ENCODE measurements at regions not wholly inside any gene's neighbourhood (a gene's known extent, or its start where the extent isn't known, plus 50 kb on each side); places are given as distances from the start of the nearest gene placed in this dataset.
A peak's percentile ranks its signal among the peaks of the same experiment; 100 is the strongest.

GRCh38 chr21:29228306-29228705, 70.4 kb upstream of the BACH1 start:
- Histone ChIP-seq H2AK5ac (ENCODE audit: low read length, severe bottlenecking) (no peak overlapping the region), H3K14ac (ENCODE audit: low read length in 2 of 2) (no peak overlapping the region), H3K4me1 (ENCODE audit: control insufficient read depth, insufficient read depth, low read depth, low read length) (peaks cover 3% of the 10 kb centered on the region), H3K9me3 (ENCODE audit: control insufficient read depth, low read length) (no peaks in the 10 kb centered on the region), H2BK120ac (ENCODE audit: low read depth, low read length) (no peak overlapping the region), H3K4ac (ENCODE audit: low read depth in 1 of 2, low read length in 2 of 2) (no peak overlapping the region), H3K4me2 (ENCODE audit: low read length, poor library complexity, severe bottlenecking) (no peak overlapping the region), H2BK15ac (ENCODE audit: low read depth, poor library complexity, severe bottlenecking) (no peak overlapping the region), H2AFZ (ENCODE audit: low read depth, low read length) (no peak overlapping the region), H3K9ac (ENCODE audit: low read length) (no peak overlapping the region), H3K23ac (ENCODE audit: low read length in 2 of 2) (no peak overlapping the region), H3K79me1 (replicated peaks; ENCODE audit: low read length, poor library complexity, severe bottlenecking) (peaks cover 2% of the 10 kb centered on the region), H3K27me3 (ENCODE audit: control insufficient read depth in 1 of 2, insufficient read depth in 1 of 2, low read length in 2 of 2) (no peaks in the 10 kb centered on the region), H3K4me3 (ENCODE audit: insufficient read depth in 1 of 2, low read depth in 1 of 2, low read length in 2 of 2) (no peak overlapping the region), H2BK5ac (ENCODE audit: low read depth, low read length, poor library complexity, severe bottlenecking) (no peak overlapping the region), H3K36me3 (ENCODE audit: control insufficient read depth in 1 of 2, insufficient read depth in 2 of 2, low read depth in 1 of 2, low read length in 2 of 2) (no peaks in the 10 kb centered on the region), H4K91ac (ENCODE audit: low read length) (no peak overlapping the region), H2BK12ac (ENCODE audit: low read length in 2 of 2) (no peak overlapping the region), H3K27ac (ENCODE audit: low read length, poor library complexity, severe bottlenecking) (no peak overlapping the region), H3K18ac (ENCODE audit: low read depth in 1 of 2, low read length in 2 of 2) (no peak overlapping the region), H4K8ac (ENCODE audit: low read length) (no peak overlapping the region)
- DNase-seq, result no peak
- WGBS, result 78% methylated on average over 1 of the region's 2 CpGs

GRCh38 chr21:29230551-29231261, 68.0 kb upstream of the BACH1 start:
- H2BK120ac ChIP-seq (ENCODE audit: low read depth, low read length), result no peak overlapping the region
- no peaks in the 10 kb centered on the region for H3K36me3 ChIP-seq (ENCODE audit: control insufficient read depth in 1 of 2, insufficient read depth in 2 of 2, low read depth in 1 of 2, low read length in 2 of 2)
- peak overlapping the region; percentile 75 for H4K8ac ChIP-seq (ENCODE audit: low read length)
- H3K9ac ChIP-seq (ENCODE audit: low read length), result peak overlapping the region; percentile 25
- peaks cover 2% of the 10 kb centered on the region for H3K79me1 ChIP-seq (replicated peaks; ENCODE audit: low read length, poor library complexity, severe bottlenecking)
- no peak overlapping the region for H2BK15ac ChIP-seq (ENCODE audit: low read depth, poor library complexity, severe bottlenecking)
- no peak overlapping the region for H2AFZ ChIP-seq (ENCODE audit: low read depth, low read length)
- peaks cover 6% of the 10 kb centered on the region for H3K4me1 ChIP-seq (ENCODE audit: control insufficient read depth, insufficient read depth, low read depth, low read length)
- H3K9me3 ChIP-seq (ENCODE audit: control insufficient read depth, low read length), result no peaks in the 10 kb centered on the region
- H3K23ac ChIP-seq (ENCODE audit: low read length in 2 of 2), result no peak overlapping the region
- no peak overlapping the region for H3K14ac ChIP-seq (ENCODE audit: low read length in 2 of 2)
- H3K27me3 ChIP-seq (ENCODE audit: control insufficient read depth in 1 of 2, insufficient read depth in 1 of 2, low read length in 2 of 2), result no peaks in the 10 kb centered on the region
- DNase-seq, result peak; percentile 31
- no peak overlapping the region for H3K4me3 ChIP-seq (ENCODE audit: insufficient read depth in 1 of 2, low read depth in 1 of 2, low read length in 2 of 2)
- no peak overlapping the region for H3K18ac ChIP-seq (ENCODE audit: low read depth in 1 of 2, low read length in 2 of 2)
- 48% methylated on average over 3 of the region's 3 CpGs for WGBS
- H3K4ac ChIP-seq (ENCODE audit: low read depth in 1 of 2, low read length in 2 of 2), result no peak overlapping the region
- H2BK12ac ChIP-seq (ENCODE audit: low read length in 2 of 2), result no peak overlapping the region
- H2BK5ac ChIP-seq (ENCODE audit: low read depth, low read length, poor library complexity, severe bottlenecking), result no peak overlapping the region
- no peak overlapping the region for H2AK5ac ChIP-seq (ENCODE audit: low read length, severe bottlenecking)
- H4K91ac ChIP-seq (ENCODE audit: low read length), result no peak overlapping the region
- H3K4me2 ChIP-seq (ENCODE audit: low read length, poor library complexity, severe bottlenecking), result no peak overlapping the region
- H3K27ac ChIP-seq (ENCODE audit: low read length, poor library complexity, severe bottlenecking), result peak overlapping the region; percentile 64

GRCh38 chr21:29231756-29232529, 66.8 kb upstream of the BACH1 start:
- H3K27ac ChIP-seq (ENCODE audit: low read length, poor library complexity, severe bottlenecking), result peak overlapping the region; percentile 81
- H3K9ac ChIP-seq (ENCODE audit: low read length), result no peak overlapping the region
- H3K9me3 ChIP-seq (ENCODE audit: control insufficient read depth, low read length), result no peaks in the 10 kb centered on the region
- no peak overlapping the region for H3K14ac ChIP-seq (ENCODE audit: low read length in 2 of 2)
- no peak overlapping the region for H3K4ac ChIP-seq (ENCODE audit: low read depth in 1 of 2, low read length in 2 of 2)
- peaks cover 6% of the 10 kb centered on the region for H3K4me1 ChIP-seq (ENCODE audit: control insufficient read depth, insufficient read depth, low read depth, low read length)
- H2BK15ac ChIP-seq (ENCODE audit: low read depth, poor library complexity, severe bottlenecking), result no peak overlapping the region
- no peaks in the 10 kb centered on the region for H3K36me3 ChIP-seq (ENCODE audit: control insufficient read depth in 1 of 2, insufficient read depth in 2 of 2, low read depth in 1 of 2, low read length in 2 of 2)
- peak overlapping the region; percentile 62 for H2BK5ac ChIP-seq (ENCODE audit: low read depth, low read length, poor library complexity, severe bottlenecking)
- peak overlapping the region; percentile 79 for H2AK5ac ChIP-seq (ENCODE audit: low read length, severe bottlenecking)
- no peak overlapping the region for H4K91ac ChIP-seq (ENCODE audit: low read length)
- no peak overlapping the region for H3K23ac ChIP-seq (ENCODE audit: low read length in 2 of 2)
- H3K79me1 ChIP-seq (replicated peaks; ENCODE audit: low read length, poor library complexity, severe bottlenecking), result peaks cover 2% of the 10 kb centered on the region
- H3K4me2 ChIP-seq (ENCODE audit: low read length, poor library complexity, severe bottlenecking), result no peak overlapping the region
- H3K4me3 ChIP-seq (ENCODE audit: insufficient read depth in 1 of 2, low read depth in 1 of 2, low read length in 2 of 2), result no peak overlapping the region
- H2BK12ac ChIP-seq (ENCODE audit: low read length in 2 of 2), result peak overlapping the region; percentile 21 to 79
- H3K18ac ChIP-seq (ENCODE audit: low read depth in 1 of 2, low read length in 2 of 2), result peak overlapping the region in 1 of 2 experiments; percentile 52
- H2BK120ac ChIP-seq (ENCODE audit: low read depth, low read length), result no peak overlapping the region
- H3K27me3 ChIP-seq (ENCODE audit: control insufficient read depth in 1 of 2, insufficient read depth in 1 of 2, low read length in 2 of 2), result no peaks in the 10 kb centered on the region
- H2AFZ ChIP-seq (ENCODE audit: low read depth, low read length), result no peak overlapping the region
- 96% methylated on average over 6 of the region's 6 CpGs for WGBS
- DNase-seq, result no peak
- no peak overlapping the region for H4K8ac ChIP-seq (ENCODE audit: low read length)

- no peaks in the 10 kb centered on the region for H3K9me3 ChIP-seq (ENCODE audit: control insufficient read depth, low read length)
- no peak overlapping the region for H3K4me3 ChIP-seq (ENCODE audit: insufficient read depth in 1 of 2, low read depth in 1 of 2, low read length in 2 of 2)
- peaks cover 6% of the 10 kb centered on the region for H3K4me1 ChIP-seq (ENCODE audit: control insufficient read depth, insufficient read depth, low read depth, low read length)
- H3K27me3 ChIP-seq (ENCODE audit: control insufficient read depth in 1 of 2, insufficient read depth in 1 of 2, low read length in 2 of 2), result no peaks in the 10 kb centered on the region
- DNase-seq, result peak; percentile 61
- H2BK12ac ChIP-seq (ENCODE audit: low read length in 2 of 2), result no peak overlapping the region
- no peak overlapping the region for H3K4me2 ChIP-seq (ENCODE audit: low read length, poor library complexity, severe bottlenecking)
- H3K79me1 ChIP-seq (replicated peaks; ENCODE audit: low read length, poor library complexity, severe bottlenecking), result peaks cover 2% of the 10 kb centered on the region
- H3K27ac ChIP-seq (ENCODE audit: low read length, poor library complexity, severe bottlenecking), result peak overlapping the region; percentile 81
- H3K9ac ChIP-seq (ENCODE audit: low read length), result no peak overlapping the region
- H2AK5ac ChIP-seq (ENCODE audit: low read length, severe bottlenecking), result peak overlapping the region; percentile 79
- no peak overlapping the region for H3K4ac ChIP-seq (ENCODE audit: low read depth in 1 of 2, low read length in 2 of 2)
- H4K8ac ChIP-seq (ENCODE audit: low read length), result no peak overlapping the region
- 71% methylated on average over 8 of the region's 8 CpGs for WGBS
- H2BK5ac ChIP-seq (ENCODE audit: low read depth, low read length, poor library complexity, severe bottlenecking), result peak overlapping the region; percentile 62
- no peak overlapping the region for H4K91ac ChIP-seq (ENCODE audit: low read length)
- no peak overlapping the region for H2BK15ac ChIP-seq (ENCODE audit: low read depth, poor library complexity, severe bottlenecking)
- no peak overlapping the region for H2AFZ ChIP-seq (ENCODE audit: low read depth, low read length)
- H3K23ac ChIP-seq (ENCODE audit: low read length in 2 of 2), result no peak overlapping the region
- H2BK120ac ChIP-seq (ENCODE audit: low read depth, low read length), result no peak overlapping the region
- no peak overlapping the region for H3K14ac ChIP-seq (ENCODE audit: low read length in 2 of 2)
- H3K36me3 ChIP-seq (ENCODE audit: control insufficient read depth in 1 of 2, insufficient read depth in 2 of 2, low read depth in 1 of 2, low read length in 2 of 2), result no peaks in the 10 kb centered on the region
- H3K18ac ChIP-seq (ENCODE audit: low read depth in 1 of 2, low read length in 2 of 2), result peak overlapping the region in 1 of 2 experiments; percentile 52
Observed at GRCh38 chr21:29232530-29233255, 66.0 kb upstream of the BACH1 start.

Measured in mesenchymal stem cell (in vitro differentiated cells and primary cell).